Mammary epithelial cell (primary cell): ENCODE measurements at regions not wholly inside any gene's neighbourhood (a gene's known extent, or its start where the extent isn't known, plus 50 kb on each side); places are given as distances from the start of the nearest gene placed in this dataset.

Experiments used
- EZH2 ChIP-seq: IDR thresholded peaks from 2 replicates; pipeline ENCODE4 v1.6.1; 2012; ENCODE audit warnings: low read length, inconsistent platforms, borderline replicate concordance
- TF ChIP-seq, protein P1 (sequence below), 2 donors: IDR thresholded peaks in 1 of 2; conservative IDR thresholded peaks in 1 of 2; 2 replicates each; pipeline ENCODE4 v1.5.1; 2011 to 2012; ENCODE audit warnings: inconsistent platforms in 2 of 2, low read length in 2 of 2, mild to moderate bottlenecking in 2 of 2, control low read depth in 1 of 2, low read depth in 1 of 2; ENCODE audit not compliant: insufficient read depth in 1 of 2; ENCODE audit errors: extremely low read depth in 1 of 2

DNA sequence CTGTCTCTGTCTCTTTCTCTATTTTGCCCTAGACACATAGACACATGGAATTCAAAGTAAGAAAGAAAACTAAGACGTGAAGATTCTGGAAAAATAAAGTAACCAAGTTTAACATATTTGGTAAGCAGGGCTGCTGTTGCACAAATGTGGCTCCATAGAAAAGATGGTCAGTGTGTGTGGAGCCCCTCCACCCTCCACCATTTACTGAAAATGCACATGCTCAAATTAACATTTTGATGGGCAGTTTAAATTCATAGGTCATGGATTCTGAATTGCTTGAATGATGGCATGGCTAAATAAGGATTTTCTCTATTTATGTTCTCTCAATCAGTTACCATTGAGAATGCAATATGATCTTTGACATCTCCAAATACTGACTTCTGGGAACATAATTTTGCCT, 165.5 kb upstream of the CHRM2 start:
- TF ChIP-seq, protein P1, sequence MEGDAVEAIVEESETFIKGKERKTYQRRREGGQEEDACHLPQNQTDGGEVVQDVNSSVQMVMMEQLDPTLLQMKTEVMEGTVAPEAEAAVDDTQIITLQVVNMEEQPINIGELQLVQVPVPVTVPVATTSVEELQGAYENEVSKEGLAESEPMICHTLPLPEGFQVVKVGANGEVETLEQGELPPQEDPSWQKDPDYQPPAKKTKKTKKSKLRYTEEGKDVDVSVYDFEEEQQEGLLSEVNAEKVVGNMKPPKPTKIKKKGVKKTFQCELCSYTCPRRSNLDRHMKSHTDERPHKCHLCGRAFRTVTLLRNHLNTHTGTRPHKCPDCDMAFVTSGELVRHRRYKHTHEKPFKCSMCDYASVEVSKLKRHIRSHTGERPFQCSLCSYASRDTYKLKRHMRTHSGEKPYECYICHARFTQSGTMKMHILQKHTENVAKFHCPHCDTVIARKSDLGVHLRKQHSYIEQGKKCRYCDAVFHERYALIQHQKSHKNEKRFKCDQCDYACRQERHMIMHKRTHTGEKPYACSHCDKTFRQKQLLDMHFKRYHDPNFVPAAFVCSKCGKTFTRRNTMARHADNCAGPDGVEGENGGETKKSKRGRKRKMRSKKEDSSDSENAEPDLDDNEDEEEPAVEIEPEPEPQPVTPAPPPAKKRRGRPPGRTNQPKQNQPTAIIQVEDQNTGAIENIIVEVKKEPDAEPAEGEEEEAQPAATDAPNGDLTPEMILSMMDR (conservative IDR thresholded peaks at IDR 0.05 in 1 of 2, IDR thresholded peaks at IDR 0.05 in 1 of 2; ENCODE audit: extremely low read depth in 1 of 2, insufficient read depth in 1 of 2, low read depth in 1 of 2, low read length in 2 of 2) = no peak
- TF ChIP-seq EZH2 = no peak
